ENCODE measurements at regions not wholly inside any gene's neighbourhood (a gene's known extent, or its start where the extent isn't known, plus 50 kb on each side); places are given as distances from the start of the nearest gene placed in this dataset.

DNA sequence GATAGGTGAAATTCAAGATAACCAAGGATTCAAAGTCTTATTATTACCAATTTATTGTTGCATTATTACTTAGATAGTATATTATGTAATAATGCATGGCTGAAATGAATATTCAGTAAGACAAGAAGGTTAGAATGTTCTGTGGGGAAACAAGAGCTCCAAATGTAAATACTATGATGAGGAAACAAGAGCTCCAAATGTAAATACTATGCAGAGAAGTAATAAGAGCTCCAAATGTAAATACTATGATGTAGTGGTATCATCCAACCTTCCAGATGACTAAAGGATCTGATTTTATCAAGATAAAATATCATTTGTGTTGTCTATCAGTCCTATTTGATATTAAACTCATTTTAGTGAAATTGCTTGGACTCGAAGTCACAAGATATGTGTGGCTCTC lies 82.2 kb upstream of the PCDH18 start:
- Histone ChIP-seq H3K27me3 (ENCODE audit: control insufficient read depth, insufficient read depth, low read length) (no peaks in the 10 kb centered on the region), H3K4me1 (ENCODE audit: control insufficient read depth, insufficient read depth, low read length) (no peaks in the 10 kb centered on the region), H3K36me3 (ENCODE audit: control insufficient read depth, insufficient read depth, low read length) (no peaks in the 10 kb centered on the region), H3K27ac (ENCODE audit: low read length) (no peak overlapping the region), H3K9me3 (ENCODE audit: control insufficient read depth, insufficient read depth, low read depth, low read length) (no peaks in the 10 kb centered on the region), H3K4me3 (ENCODE audit: low read depth in 2 of 2, low read length in 2 of 2) (no peak overlapping the region)
- ATAC-seq (no peak), DNase-seq (ENCODE audit: low read depth, low spot score) (no peak)
- no TSS peak for BruUV-seq (replicated peaks)
- in situ Hi-C loops (cut with HindIII; ENCODE audit: low pct_unique_long_range_greater_than_20kb, low sequenced_read_pairs): no loop called here
- no peak for TF ChIP-seq SIN3A (IDR thresholded peaks at IDR 0.05; ENCODE audit: borderline replicate concordance, insufficient read depth, low read depth, low read length)
- TF ChIP-seq POLR2AphosphoS5 (IDR thresholded peaks at IDR 0.05; ENCODE audit: low read depth, low read length): no peak
- TF ChIP-seq REST (IDR thresholded peaks at IDR 0.05; ENCODE audit: insufficient read depth in 1 of 2, low read depth in 2 of 2, low read length in 1 of 2): no peak
- TF ChIP-seq CTCF (IDR thresholded peaks at IDR 0.05): no peak
- no peak for TF ChIP-seq TCF7L2 (IDR thresholded peaks at IDR 0.05; ENCODE audit: low read depth, low read length)
- ChIA-PET POLR2A (no interaction called here), CTCF (no interaction called here)
- intact Hi-C loops (cut with micrococcal nuclease; ENCODE audit: unreplicated experiment): no loop called here

DNA sequence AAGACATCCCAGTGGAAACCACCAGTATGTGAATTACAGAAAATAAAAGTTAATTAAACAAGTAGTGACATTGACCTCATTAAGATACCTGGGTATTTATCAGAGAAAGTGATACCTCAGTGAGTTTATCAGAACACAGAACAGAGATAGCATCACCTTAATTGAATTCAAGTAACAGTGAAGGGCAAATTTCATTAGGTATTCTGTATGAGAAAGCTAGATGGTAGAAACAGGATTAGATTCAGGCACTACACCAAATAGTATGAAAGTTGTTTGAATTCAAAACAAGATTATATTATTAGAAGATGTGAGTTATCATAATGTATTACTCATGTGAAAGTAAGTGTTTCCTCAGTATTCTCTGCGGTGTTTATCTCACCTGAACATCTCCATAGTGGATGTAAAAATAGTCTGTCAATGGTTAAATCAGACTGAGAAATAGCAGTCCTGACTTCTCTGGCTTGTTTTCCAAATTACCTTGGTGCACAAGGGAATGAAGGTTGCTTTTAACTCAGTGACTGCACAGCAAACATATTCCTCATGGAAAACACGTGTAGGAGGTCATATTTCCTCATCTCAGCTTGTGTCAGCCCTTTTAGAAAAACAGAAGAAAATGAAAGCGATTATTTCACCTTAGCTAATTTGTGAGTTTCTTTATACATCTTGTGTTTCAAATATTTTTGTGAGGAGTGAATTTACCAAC lies 79.9 kb upstream of the PCDH18 start:
- no peaks in the 10 kb centered on the region for H3K4me1 ChIP-seq (ENCODE audit: control insufficient read depth, insufficient read depth, low read length)
- no peaks in the 10 kb centered on the region for H3K9me3 ChIP-seq (ENCODE audit: control insufficient read depth, insufficient read depth, low read depth, low read length)
- ChIA-PET CTCF (no interaction called here), POLR2A (no interaction called here)
- intact Hi-C loops (cut with micrococcal nuclease; ENCODE audit: unreplicated experiment): no loop called here
- DNase-seq (ENCODE audit: low read depth, low spot score): no peak
- TF ChIP-seq CTCF (IDR thresholded peaks at IDR 0.05) (no peak), POLR2AphosphoS5 (IDR thresholded peaks at IDR 0.05; ENCODE audit: low read depth, low read length) (no peak), SIN3A (IDR thresholded peaks at IDR 0.05; ENCODE audit: borderline replicate concordance, insufficient read depth, low read depth, low read length) (no peak), REST (IDR thresholded peaks at IDR 0.05; ENCODE audit: insufficient read depth in 1 of 2, low read depth in 2 of 2, low read length in 1 of 2) (no peak), TCF7L2 (IDR thresholded peaks at IDR 0.05; ENCODE audit: low read depth, low read length) (no peak)
- no peak overlapping the region for H3K4me3 ChIP-seq (ENCODE audit: low read depth in 2 of 2, low read length in 2 of 2)
- H3K27me3 ChIP-seq (ENCODE audit: control insufficient read depth, insufficient read depth, low read length): no peaks in the 10 kb centered on the region
- BruUV-seq (replicated peaks): no TSS peak
- no peaks in the 10 kb centered on the region for H3K36me3 ChIP-seq (ENCODE audit: control insufficient read depth, insufficient read depth, low read length)
- ATAC-seq: no peak
- no peak overlapping the region for H3K27ac ChIP-seq (ENCODE audit: low read length)
- in situ Hi-C loops (cut with HindIII; ENCODE audit: low pct_unique_long_range_greater_than_20kb, low sequenced_read_pairs): no loop called here

Measured in Panc1 (cell line).